ENCODE measurements at regions not wholly inside any gene's neighbourhood (a gene's known extent, or its start where the extent isn't known, plus 50 kb on each side); places are given as distances from the start of the nearest gene placed in this dataset.

DNA sequence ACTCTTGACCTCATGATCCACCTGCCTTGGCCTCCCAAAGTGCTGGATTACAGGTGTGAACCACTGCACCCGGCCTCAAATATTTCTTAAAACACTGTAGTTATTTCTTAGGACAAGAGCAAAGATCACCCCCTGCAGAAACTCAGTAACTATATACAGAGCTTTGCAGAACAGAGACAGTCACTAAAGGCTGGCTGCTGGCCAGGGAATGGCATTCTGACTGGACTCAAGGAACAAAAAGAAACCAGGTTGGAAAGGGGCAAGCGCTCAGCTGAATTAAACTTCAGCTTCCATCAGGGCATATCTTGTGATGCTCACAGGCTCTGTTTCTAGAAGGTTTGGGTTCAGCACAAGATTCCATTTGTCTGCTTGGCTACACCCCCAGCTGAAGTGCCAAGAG, 95.8 kb downstream of the ADAMTS15 start:
- WGBS, 2 donors, result 91 to 94% methylated on average over 2 of the region's 2 CpGs
- intact Hi-C loops (cut with DNase I; ENCODE audit: low total_unique reads), result no loop called here
- DNase-seq (ENCODE audit: low spot score in 2 of 2), result no peak
- H3K4me3 ChIP-seq (ENCODE audit: low read depth, poor library complexity, severe bottlenecking), result no peak overlapping the region
- no peak for TF ChIP-seq POLR2A (IDR thresholded peaks at IDR 0.05)
- TF ChIP-seq, protein P1, sequence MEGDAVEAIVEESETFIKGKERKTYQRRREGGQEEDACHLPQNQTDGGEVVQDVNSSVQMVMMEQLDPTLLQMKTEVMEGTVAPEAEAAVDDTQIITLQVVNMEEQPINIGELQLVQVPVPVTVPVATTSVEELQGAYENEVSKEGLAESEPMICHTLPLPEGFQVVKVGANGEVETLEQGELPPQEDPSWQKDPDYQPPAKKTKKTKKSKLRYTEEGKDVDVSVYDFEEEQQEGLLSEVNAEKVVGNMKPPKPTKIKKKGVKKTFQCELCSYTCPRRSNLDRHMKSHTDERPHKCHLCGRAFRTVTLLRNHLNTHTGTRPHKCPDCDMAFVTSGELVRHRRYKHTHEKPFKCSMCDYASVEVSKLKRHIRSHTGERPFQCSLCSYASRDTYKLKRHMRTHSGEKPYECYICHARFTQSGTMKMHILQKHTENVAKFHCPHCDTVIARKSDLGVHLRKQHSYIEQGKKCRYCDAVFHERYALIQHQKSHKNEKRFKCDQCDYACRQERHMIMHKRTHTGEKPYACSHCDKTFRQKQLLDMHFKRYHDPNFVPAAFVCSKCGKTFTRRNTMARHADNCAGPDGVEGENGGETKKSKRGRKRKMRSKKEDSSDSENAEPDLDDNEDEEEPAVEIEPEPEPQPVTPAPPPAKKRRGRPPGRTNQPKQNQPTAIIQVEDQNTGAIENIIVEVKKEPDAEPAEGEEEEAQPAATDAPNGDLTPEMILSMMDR (IDR thresholded peaks at IDR 0.05), result no peak

DNA sequence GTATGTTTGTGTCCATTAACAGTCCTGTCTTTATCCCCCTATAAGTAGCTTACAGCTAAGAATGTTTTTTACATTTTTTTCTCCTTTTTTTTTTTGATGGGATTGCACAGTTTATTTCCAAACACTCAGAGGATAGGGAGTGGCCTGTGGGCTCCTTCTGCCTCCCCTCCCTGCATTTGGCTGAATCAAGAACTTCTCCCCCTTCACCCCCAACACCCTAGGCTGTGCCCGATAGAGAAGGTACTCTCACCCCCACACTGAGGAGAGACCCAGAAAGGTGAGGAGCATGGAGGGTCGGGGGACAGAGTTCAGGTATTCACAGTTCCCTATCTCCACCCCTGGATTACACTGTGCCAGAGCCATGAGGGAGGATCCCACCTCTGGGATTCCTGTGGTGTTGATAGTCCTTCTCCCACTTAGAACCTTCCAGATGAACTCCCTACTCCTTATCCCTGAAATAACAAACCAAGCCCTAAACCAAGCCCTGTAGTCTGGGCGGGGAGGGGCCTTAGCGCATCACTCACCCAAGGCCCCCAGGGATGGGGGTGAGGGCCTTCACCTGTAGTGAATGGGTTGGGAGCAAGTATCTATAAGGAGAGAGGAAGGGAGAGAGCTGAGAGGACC, 97.1 kb downstream of the ADAMTS15 start:
- DNase-seq (ENCODE audit: low spot score in 2 of 2), result no peak
- TF ChIP-seq, protein P1 (IDR thresholded peaks at IDR 0.05), result no peak
- no peak for TF ChIP-seq POLR2A (IDR thresholded peaks at IDR 0.05)
- H3K4me3 ChIP-seq (ENCODE audit: low read depth, poor library complexity, severe bottlenecking), result no peak overlapping the region
- WGBS, 2 donors, result 73 to 78% methylated on average over 4 of the region's 4 CpGs
- intact Hi-C loops (cut with DNase I; ENCODE audit: low total_unique reads), result no loop called here

DNA sequence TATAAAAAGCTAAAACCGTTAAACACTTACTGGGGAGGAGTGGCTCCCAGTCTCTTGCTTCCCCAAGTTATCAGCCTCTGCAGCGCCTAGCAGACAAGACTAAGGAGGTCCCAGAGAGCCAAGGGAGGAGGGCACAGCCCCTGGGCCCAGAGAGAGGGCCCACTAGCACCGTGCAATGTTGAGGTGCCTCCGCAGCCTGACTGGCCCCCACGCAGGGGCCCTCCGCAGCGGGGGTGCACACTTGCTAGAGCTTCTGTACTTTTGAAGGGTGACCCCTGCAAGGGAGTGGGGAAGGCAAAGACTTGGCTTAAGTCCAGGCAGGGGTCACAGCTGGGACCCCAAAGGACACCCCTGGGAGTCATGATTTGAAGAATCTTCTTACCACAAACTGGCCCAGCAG, 98.0 kb downstream of the ADAMTS15 start:
- no peak for DNase-seq (ENCODE audit: low spot score in 2 of 2)

DNA sequence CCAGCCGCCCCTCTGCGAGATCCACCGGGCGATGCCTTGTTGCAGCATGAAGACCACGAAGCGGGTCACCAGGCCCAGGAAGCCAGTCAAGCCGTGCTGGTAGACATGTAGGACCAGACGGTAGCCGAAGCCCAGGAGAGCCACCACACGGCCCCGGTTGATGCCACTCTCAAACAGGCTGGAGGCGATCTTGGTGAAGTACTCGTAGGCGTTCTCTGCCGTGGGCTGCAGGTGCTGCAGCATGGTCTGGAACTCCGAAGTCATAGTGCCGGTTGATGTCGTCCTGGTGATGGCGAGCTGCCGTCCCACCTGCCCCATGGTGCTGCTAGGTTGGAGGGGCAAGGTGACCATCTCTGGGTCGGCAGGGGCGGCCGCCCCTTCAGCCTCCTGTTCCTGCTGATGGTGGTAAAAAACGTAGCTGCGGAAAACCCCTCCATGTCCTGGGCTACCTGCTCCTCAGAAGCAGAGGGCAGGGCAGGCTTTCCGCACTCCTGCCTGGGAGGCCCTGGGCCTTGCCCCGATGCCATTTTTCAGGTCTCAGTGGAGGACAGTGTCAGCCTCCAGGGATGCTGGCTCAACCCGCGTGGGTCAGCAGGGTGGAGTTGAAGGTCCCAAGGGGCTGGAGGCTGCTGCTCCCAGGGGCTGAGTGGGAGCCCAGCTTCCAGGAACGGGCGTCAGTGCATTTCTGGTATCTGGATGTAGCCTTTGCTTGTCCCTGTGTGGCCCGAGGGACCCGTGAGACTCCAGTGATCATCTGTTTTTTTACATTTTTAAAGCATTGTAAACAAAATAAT, 98.7 kb downstream of the ADAMTS15 start:
- TF ChIP-seq POLR2A (IDR thresholded peaks at IDR 0.05), result no peak
- TF ChIP-seq, protein P1 (IDR thresholded peaks at IDR 0.05), result no peak
- no peak for DNase-seq (ENCODE audit: low spot score in 2 of 2)
- intact Hi-C loops (cut with DNase I; ENCODE audit: low total_unique reads), result no loop called here
- no peak overlapping the region for H3K4me3 ChIP-seq (ENCODE audit: low read depth, poor library complexity, severe bottlenecking)
- WGBS, 2 donors, result 89 to 92% methylated on average over 29 to 33 of the region's 33 CpGs

More for the DNA sequence above, 98.0 kb downstream of the ADAMTS15 start:
- TF ChIP-seq, protein P1 (IDR thresholded peaks at IDR 0.05), result no peak
- no peak for TF ChIP-seq POLR2A (IDR thresholded peaks at IDR 0.05)
- WGBS, 2 donors, result 75 to 81% methylated on average over 6 to 7 of the region's 7 CpGs
- intact Hi-C loops (cut with DNase I; ENCODE audit: low total_unique reads), result no loop called here
- no peak overlapping the region for H3K4me3 ChIP-seq (ENCODE audit: low read depth, poor library complexity, severe bottlenecking)

DNA sequence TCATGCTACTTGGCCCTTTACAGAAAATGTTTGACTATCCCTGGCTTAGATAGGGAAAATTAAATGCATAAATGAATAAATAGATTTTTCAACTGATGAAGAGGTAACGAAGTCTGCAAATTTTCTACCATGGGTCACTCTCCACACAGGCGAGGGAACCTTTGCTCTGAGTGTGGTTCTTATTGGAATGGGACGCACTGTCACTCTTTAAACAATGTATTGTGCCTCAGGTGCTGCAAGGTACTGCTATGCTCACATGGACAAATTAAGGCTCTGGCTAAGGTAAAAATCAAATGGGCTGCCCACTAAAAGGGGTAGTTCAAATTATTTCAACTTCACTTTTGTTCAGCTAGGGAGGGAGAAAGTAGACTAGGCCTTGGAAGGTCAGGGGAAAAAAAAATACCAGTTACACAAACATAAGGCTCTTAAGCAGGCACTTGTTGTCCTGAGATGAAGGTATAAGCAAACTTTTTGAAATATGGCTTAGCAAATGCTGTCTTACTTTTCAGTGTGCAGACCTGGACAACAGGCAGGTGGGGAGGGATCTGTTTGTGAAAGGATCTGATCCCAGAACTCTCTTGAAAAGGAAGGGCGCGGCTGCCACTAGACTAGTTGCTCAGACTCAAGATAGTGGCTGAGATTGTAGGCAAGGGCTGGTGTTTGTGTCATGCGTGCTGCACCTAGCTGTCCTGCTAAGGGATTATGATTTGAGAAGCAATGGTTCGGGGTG, 99.5 kb downstream of the ADAMTS15 start:
- WGBS, 2 donors, result 81 to 88% methylated on average over 7 of the region's 7 CpGs
- DNase-seq (ENCODE audit: low spot score in 2 of 2), result no peak
- TF ChIP-seq, protein P1 (IDR thresholded peaks at IDR 0.05), result no peak
- no peak for TF ChIP-seq POLR2A (IDR thresholded peaks at IDR 0.05)
- no peak overlapping the region for H3K4me3 ChIP-seq (ENCODE audit: low read depth, poor library complexity, severe bottlenecking)
- intact Hi-C loops (cut with DNase I; ENCODE audit: low total_unique reads), result no loop called here
